ENCODE measurements at regions not wholly inside any gene's neighbourhood (a gene's known extent, or its start where the extent isn't known, plus 50 kb on each side); places are given as distances from the start of the nearest gene placed in this dataset.

DNA sequence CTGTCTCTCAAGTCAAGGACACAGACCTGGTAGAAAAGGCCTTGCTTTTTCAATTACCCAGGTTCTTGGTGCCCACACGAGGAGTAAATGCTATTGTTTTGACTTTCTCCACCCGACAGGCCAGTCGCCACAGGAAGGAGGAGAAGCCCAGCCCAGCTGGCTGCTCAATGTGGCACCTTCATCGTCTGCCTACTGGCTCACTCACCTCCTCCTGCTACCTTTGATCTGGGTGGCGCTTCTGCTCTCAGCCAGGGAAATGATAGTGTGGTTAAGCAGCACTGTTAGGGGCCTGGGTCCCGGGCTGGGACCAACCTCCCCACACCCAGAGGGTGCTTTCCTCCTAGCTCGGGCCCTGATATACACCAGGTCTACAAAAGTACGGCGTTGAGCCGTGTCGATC, 75.0 kb upstream of the FZD10 start:
- TF ChIP-seq POLR2AphosphoS5 (IDR thresholded peaks at IDR 0.05) (no peak), REST (IDR thresholded peaks at IDR 0.05; ENCODE audit: borderline replicate concordance) (no peak), CTCF (IDR thresholded peaks at IDR 0.05; ENCODE audit: poor library complexity, severe bottlenecking) (no peak), RAD21 (conservative IDR thresholded peaks at IDR 0.05) (no peak), TAF1 (IDR thresholded peaks at IDR 0.05; ENCODE audit: low read depth) (no peak), SMC3 (conservative IDR thresholded peaks at IDR 0.05; ENCODE audit: poor library complexity) (no peak), MXI1 (conservative IDR thresholded peaks at IDR 0.05; ENCODE audit: poor library complexity, severe bottlenecking) (no peak), EP300 (conservative IDR thresholded peaks at IDR 0.05; ENCODE audit: poor library complexity, severe bottlenecking) (no peak), EZH2 (IDR thresholded peaks at IDR 0.05; ENCODE audit: borderline replicate concordance, insufficient read depth, low read length, poor library complexity, severe bottlenecking) (no peak)

Data from neural cell (in vitro differentiated cells).